ENCODE measurements at regions not wholly inside any gene's neighbourhood (a gene's known extent, or its start where the extent isn't known, plus 50 kb on each side); places are given as distances from the start of the nearest gene placed in this dataset.

DNA sequence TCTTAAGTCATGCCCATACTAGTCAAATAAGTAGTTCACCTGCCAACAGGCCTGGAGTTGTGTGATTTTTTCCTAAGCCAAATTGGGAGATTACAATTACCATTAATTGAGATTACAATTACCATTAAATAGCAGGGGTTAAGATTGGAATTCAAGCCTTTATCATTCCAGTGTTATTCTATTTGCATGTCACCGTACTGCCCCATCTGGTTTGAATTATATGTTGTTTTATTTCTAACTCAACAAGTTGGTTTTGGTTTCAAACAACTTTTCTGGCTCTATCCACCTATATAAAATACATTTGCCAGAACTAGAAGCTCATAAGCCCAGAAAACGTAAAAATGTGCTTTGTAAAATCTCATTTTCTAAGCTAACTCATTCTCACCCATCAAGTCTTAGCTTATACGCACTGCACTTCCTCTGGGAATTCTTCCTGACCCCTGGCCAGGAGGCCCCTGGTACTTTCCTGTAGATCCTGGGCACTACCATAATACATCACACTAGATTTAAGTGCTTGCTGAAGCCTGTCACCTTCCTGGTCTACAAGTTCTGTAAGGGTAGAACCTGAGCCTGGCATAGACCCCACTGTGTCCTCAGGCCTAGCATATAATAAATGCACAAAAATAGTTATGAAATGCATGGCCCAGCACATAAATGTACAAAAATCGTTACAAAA is 242.0 kb upstream of the TRPM3 start:
- Histone ChIP-seq H3K27me3 (ENCODE audit: low read depth, low read length) (no peaks in the 10 kb centered on the region), H3K9me3 (ENCODE audit: control insufficient read depth in 1 of 2, low read length in 2 of 2) (no peaks in the 10 kb centered on the region), H3K27ac (ENCODE audit: low read length) (no peak overlapping the region), H3K4me3 (ENCODE audit: low read depth in 1 of 2, low read length in 2 of 2) (no peak overlapping the region), H3K4me1 (ENCODE audit: control insufficient read depth in 1 of 2, insufficient read depth in 2 of 2, low read length in 2 of 2) (no peaks in the 10 kb centered on the region), H3K36me3 (ENCODE audit: control insufficient read depth in 1 of 2, insufficient read depth in 2 of 2, low read length in 2 of 2) (no peaks in the 10 kb centered on the region)

- Histone ChIP-seq H3K36me3 (ENCODE audit: control insufficient read depth in 1 of 2, insufficient read depth in 2 of 2, low read length in 2 of 2) (no peaks in the 10 kb centered on the region), H3K27ac (ENCODE audit: low read length) (no peak overlapping the region), H3K4me3 (ENCODE audit: low read depth in 1 of 2, low read length in 2 of 2) (no peak overlapping the region), H3K9me3 (ENCODE audit: control insufficient read depth in 1 of 2, low read length in 2 of 2) (no peaks in the 10 kb centered on the region), H3K4me1 (ENCODE audit: control insufficient read depth in 1 of 2, insufficient read depth in 2 of 2, low read length in 2 of 2) (no peaks in the 10 kb centered on the region), H3K27me3 (ENCODE audit: low read depth, low read length) (no peaks in the 10 kb centered on the region)
Observed at GRCh38 chr9:71361357-71361756, 239.9 kb upstream of the TRPM3 start.

- H3K36me3 ChIP-seq (ENCODE audit: control insufficient read depth in 1 of 2, insufficient read depth in 2 of 2, low read length in 2 of 2), result no peaks in the 10 kb centered on the region
- H3K4me3 ChIP-seq (ENCODE audit: low read depth in 1 of 2, low read length in 2 of 2), result no peak overlapping the region
- no peaks in the 10 kb centered on the region for H3K9me3 ChIP-seq (ENCODE audit: control insufficient read depth in 1 of 2, low read length in 2 of 2)
- no peak overlapping the region for H3K27ac ChIP-seq (ENCODE audit: low read length)
- no peaks in the 10 kb centered on the region for H3K4me1 ChIP-seq (ENCODE audit: control insufficient read depth in 1 of 2, insufficient read depth in 2 of 2, low read length in 2 of 2)
- H3K27me3 ChIP-seq (ENCODE audit: low read depth, low read length), result no peaks in the 10 kb centered on the region
Observed at GRCh38 chr9:71357346-71357745, 235.9 kb upstream of the TRPM3 start.

DNA sequence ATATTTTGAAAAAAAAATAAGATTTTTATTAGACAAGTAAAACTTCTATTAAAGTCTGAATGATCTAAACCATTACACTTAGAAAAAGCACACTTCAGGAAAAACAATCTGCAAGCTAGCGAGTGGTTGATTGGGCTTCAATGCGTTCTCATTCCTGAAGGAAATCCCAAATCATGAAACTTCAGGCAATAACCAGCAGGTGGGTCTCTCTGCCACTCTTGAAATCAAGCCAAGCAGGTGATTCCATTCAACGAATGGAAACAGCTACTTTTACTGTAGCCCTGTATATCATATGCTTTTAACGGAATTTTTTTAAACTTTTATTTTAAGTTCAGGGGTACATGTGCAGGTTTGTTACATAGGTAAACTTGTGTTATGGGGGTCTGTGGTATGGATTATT is 234.5 kb upstream of the TRPM3 start:
- Histone ChIP-seq H3K4me3 (ENCODE audit: low read depth in 1 of 2, low read length in 2 of 2) (no peak overlapping the region), H3K27me3 (ENCODE audit: low read depth, low read length) (no peaks in the 10 kb centered on the region), H3K27ac (ENCODE audit: low read length) (no peak overlapping the region), H3K9me3 (ENCODE audit: control insufficient read depth in 1 of 2, low read length in 2 of 2) (no peaks in the 10 kb centered on the region), H3K4me1 (ENCODE audit: control insufficient read depth in 1 of 2, insufficient read depth in 2 of 2, low read length in 2 of 2) (no peaks in the 10 kb centered on the region), H3K36me3 (ENCODE audit: control insufficient read depth in 1 of 2, insufficient read depth in 2 of 2, low read length in 2 of 2) (no peaks in the 10 kb centered on the region)

- no peaks in the 10 kb centered on the region for H3K27me3 ChIP-seq (ENCODE audit: low read depth, low read length)
- H3K4me1 ChIP-seq (ENCODE audit: control insufficient read depth in 1 of 2, insufficient read depth in 2 of 2, low read length in 2 of 2), result no peaks in the 10 kb centered on the region
- no peak overlapping the region for H3K4me3 ChIP-seq (ENCODE audit: low read depth in 1 of 2, low read length in 2 of 2)
- no peaks in the 10 kb centered on the region for H3K9me3 ChIP-seq (ENCODE audit: control insufficient read depth in 1 of 2, low read length in 2 of 2)
- no peaks in the 10 kb centered on the region for H3K36me3 ChIP-seq (ENCODE audit: control insufficient read depth in 1 of 2, insufficient read depth in 2 of 2, low read length in 2 of 2)
- H3K27ac ChIP-seq (ENCODE audit: low read length), result no peak overlapping the region
Observed at GRCh38 chr9:71353720-71354119, 232.3 kb upstream of the TRPM3 start.

DNA sequence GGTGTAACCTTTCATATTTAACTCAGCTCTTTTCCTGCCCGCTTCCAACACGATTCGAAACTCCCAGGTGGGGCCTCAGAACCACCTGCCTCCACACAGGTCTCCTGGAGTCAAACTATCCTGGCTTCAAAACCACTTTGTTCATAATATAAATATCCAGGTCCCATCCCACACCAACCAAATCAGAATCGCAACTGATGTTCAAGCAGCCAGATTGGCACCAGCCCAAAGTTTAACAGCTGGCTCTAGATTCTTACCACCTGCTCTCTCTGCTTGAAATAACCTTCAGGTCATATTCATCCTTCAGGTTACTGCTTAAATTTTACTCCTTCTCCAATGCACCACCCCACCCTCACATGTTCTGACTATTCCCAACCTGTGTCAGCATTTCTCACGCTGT is 231.4 kb upstream of the TRPM3 start:
- H3K27me3 ChIP-seq (ENCODE audit: low read depth, low read length), result no peaks in the 10 kb centered on the region
- no peak overlapping the region for H3K4me3 ChIP-seq (ENCODE audit: low read depth in 1 of 2, low read length in 2 of 2)
- no peak overlapping the region for H3K27ac ChIP-seq (ENCODE audit: low read length)

GRCh38 chr9:71349218-71349617 is 227.8 kb upstream of the TRPM3 start:
- Histone ChIP-seq H3K27me3 (ENCODE audit: low read depth, low read length) (no peaks in the 10 kb centered on the region), H3K27ac (ENCODE audit: low read length) (no peak overlapping the region), H3K4me3 (ENCODE audit: low read depth in 1 of 2, low read length in 2 of 2) (no peak overlapping the region), H3K36me3 (ENCODE audit: control insufficient read depth in 1 of 2, insufficient read depth in 2 of 2, low read length in 2 of 2) (no peaks in the 10 kb centered on the region), H3K4me1 (ENCODE audit: control insufficient read depth in 1 of 2, insufficient read depth in 2 of 2, low read length in 2 of 2) (no peaks in the 10 kb centered on the region), H3K9me3 (ENCODE audit: control insufficient read depth in 1 of 2, low read length in 2 of 2) (no peaks in the 10 kb centered on the region)

More for the DNA sequence above, 231.4 kb upstream of the TRPM3 start:
- no peaks in the 10 kb centered on the region for H3K9me3 ChIP-seq (ENCODE audit: control insufficient read depth in 1 of 2, low read length in 2 of 2)
- H3K36me3 ChIP-seq (ENCODE audit: control insufficient read depth in 1 of 2, insufficient read depth in 2 of 2, low read length in 2 of 2), result no peaks in the 10 kb centered on the region
- no peaks in the 10 kb centered on the region for H3K4me1 ChIP-seq (ENCODE audit: control insufficient read depth in 1 of 2, insufficient read depth in 2 of 2, low read length in 2 of 2)

- Histone ChIP-seq H3K4me3 (ENCODE audit: low read depth in 1 of 2, low read length in 2 of 2) (no peak overlapping the region), H3K4me1 (ENCODE audit: control insufficient read depth in 1 of 2, insufficient read depth in 2 of 2, low read length in 2 of 2) (no peaks in the 10 kb centered on the region), H3K36me3 (ENCODE audit: control insufficient read depth in 1 of 2, insufficient read depth in 2 of 2, low read length in 2 of 2) (no peaks in the 10 kb centered on the region), H3K9me3 (ENCODE audit: control insufficient read depth in 1 of 2, low read length in 2 of 2) (peaks cover 0 to 3% of the 10 kb centered on the region in 2 donors), H3K27ac (ENCODE audit: low read length) (no peak overlapping the region), H3K27me3 (ENCODE audit: low read depth, low read length) (no peaks in the 10 kb centered on the region)
Observed at GRCh38 chr9:71333321-71333720, 211.9 kb upstream of the TRPM3 start.

- Histone ChIP-seq H3K27me3 (ENCODE audit: low read depth, low read length) (no peaks in the 10 kb centered on the region), H3K4me1 (ENCODE audit: control insufficient read depth in 1 of 2, insufficient read depth in 2 of 2, low read length in 2 of 2) (no peaks in the 10 kb centered on the region), H3K36me3 (ENCODE audit: control insufficient read depth in 1 of 2, insufficient read depth in 2 of 2, low read length in 2 of 2) (no peaks in the 10 kb centered on the region), H3K4me3 (ENCODE audit: low read depth in 1 of 2, low read length in 2 of 2) (no peak overlapping the region), H3K27ac (ENCODE audit: low read length) (no peak overlapping the region), H3K9me3 (ENCODE audit: control insufficient read depth in 1 of 2, low read length in 2 of 2) (no peaks in the 10 kb centered on the region)
Observed at GRCh38 chr9:71331603-71332002, 210.2 kb upstream of the TRPM3 start.

DNA sequence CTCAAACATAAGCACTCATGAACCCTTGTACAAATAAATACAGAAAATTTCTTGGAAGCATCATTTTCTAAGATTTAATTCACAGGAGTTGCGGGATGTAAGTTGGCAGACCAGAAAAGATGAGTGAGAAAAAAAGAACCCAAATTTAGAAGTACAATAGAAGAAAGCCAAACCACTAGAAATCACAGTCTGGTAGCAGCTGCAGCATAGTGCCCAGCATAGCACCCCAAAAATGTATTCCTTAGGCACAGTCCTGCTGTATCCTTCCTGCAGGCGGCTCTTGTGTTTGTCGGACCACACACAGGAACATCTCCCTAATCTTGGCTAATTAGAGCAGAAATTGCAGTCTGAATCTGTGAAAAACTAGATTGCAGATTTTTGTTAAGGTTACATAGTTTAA is 208.5 kb upstream of the TRPM3 start:
- H3K9me3 ChIP-seq (ENCODE audit: control insufficient read depth in 1 of 2, low read length in 2 of 2), result no peaks in the 10 kb centered on the region
- no peak overlapping the region for H3K27ac ChIP-seq (ENCODE audit: low read length)
- no peaks in the 10 kb centered on the region for H3K4me1 ChIP-seq (ENCODE audit: control insufficient read depth in 1 of 2, insufficient read depth in 2 of 2, low read length in 2 of 2)
- no peaks in the 10 kb centered on the region for H3K36me3 ChIP-seq (ENCODE audit: control insufficient read depth in 1 of 2, insufficient read depth in 2 of 2, low read length in 2 of 2)
- no peaks in the 10 kb centered on the region for H3K27me3 ChIP-seq (ENCODE audit: low read depth, low read length)
- H3K4me3 ChIP-seq (ENCODE audit: low read depth in 1 of 2, low read length in 2 of 2), result no peak overlapping the region

DNA sequence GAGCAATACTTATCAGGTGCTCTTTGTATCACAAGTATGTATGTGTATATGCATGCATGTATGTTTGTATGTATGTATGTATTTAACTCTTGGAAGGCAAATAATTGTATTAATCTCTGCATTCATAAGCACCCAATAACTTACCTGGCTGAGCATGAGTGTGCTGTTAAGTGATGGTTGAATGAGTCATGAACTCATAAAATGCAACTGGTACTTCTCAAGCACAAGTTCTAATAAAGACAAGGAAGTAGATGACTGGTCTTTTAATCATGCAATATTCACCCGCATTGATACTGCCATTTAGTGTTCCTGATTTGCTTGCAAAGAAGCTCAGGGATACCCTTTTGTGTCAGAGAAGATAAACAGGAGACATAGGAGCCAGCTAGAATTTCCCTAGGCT is 204.9 kb upstream of the TRPM3 start:
- Histone ChIP-seq H3K27ac (ENCODE audit: low read length) (no peak overlapping the region), H3K4me1 (ENCODE audit: control insufficient read depth in 1 of 2, insufficient read depth in 2 of 2, low read length in 2 of 2) (no peaks in the 10 kb centered on the region), H3K9me3 (ENCODE audit: control insufficient read depth in 1 of 2, low read length in 2 of 2) (no peaks in the 10 kb centered on the region), H3K36me3 (ENCODE audit: control insufficient read depth in 1 of 2, insufficient read depth in 2 of 2, low read length in 2 of 2) (no peaks in the 10 kb centered on the region), H3K4me3 (ENCODE audit: low read depth in 1 of 2, low read length in 2 of 2) (no peak overlapping the region), H3K27me3 (ENCODE audit: low read depth, low read length) (no peaks in the 10 kb centered on the region)

DNA sequence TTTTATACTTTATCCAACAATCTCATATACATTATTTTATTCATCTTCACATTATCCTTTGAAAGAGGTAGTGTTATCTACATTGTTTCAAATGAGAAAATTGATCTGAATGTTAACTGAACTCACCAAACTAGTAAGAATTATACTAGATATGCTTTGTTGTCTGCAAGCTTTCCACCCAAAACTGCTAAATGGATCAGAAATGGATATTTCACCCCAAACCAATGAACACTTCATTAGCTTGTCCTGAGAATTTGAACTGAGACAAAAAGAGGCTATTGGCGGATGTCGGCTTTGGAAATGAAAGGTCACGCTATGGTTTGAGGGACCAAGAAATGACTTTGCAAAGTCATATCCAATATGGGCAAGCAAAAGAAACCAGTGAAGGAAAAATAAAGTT is 201.9 kb upstream of the TRPM3 start:
- no peaks in the 10 kb centered on the region for H3K9me3 ChIP-seq (ENCODE audit: control insufficient read depth in 1 of 2, low read length in 2 of 2)
- no peak overlapping the region for H3K4me3 ChIP-seq (ENCODE audit: low read depth in 1 of 2, low read length in 2 of 2)
- no peaks in the 10 kb centered on the region for H3K27me3 ChIP-seq (ENCODE audit: low read depth, low read length)
- H3K36me3 ChIP-seq (ENCODE audit: control insufficient read depth in 1 of 2, insufficient read depth in 2 of 2, low read length in 2 of 2), result no peaks in the 10 kb centered on the region
- H3K4me1 ChIP-seq (ENCODE audit: control insufficient read depth in 1 of 2, insufficient read depth in 2 of 2, low read length in 2 of 2), result no peaks in the 10 kb centered on the region
- H3K27ac ChIP-seq (ENCODE audit: low read length), result no peak overlapping the region

All from muscle layer of duodenum (tissue), 2 donors.